HCT116 (cell line): ENCODE measurements at regions not wholly inside any gene's neighbourhood (a gene's known extent, or its start where the extent isn't known, plus 50 kb on each side); places are given as distances from the start of the nearest gene placed in this dataset.

ENCODE experiments used
- ATAC-seq: fragments of 200-7000 bp; cut with Tn5 transposase; 2 replicates; pipeline ENCODE4 v1.9.1; 2020; ENCODE audit warnings: mild to moderate bottlenecking, moderate library complexity
- BruUV-seq: library from RNA; stranded (reverse); fragments of 400-500 nt; replicated peaks from 2 replicates; lab custom pipeline; 2021; lab: Mats Ljungman, UMichigan
- CTCF ChIA-PET: fragments of 300-600 bp; sonication (Branson Sonifier 250); formaldehyde crosslinking; loops from one replicate; lab custom pipeline; 2021; ENCODE audit warnings: antibody characterized with exemption; lab: Charles Lee
- POLR2A ChIA-PET: fragments of 300-600, 350-600 bp; sonication (Branson Sonifier 250); formaldehyde crosslinking; loops from one replicate; lab custom pipeline; 2021; ENCODE audit warnings: antibody characterized with exemption; lab: Charles Lee
- RAD21 ChIA-PET, 2 experiments: fragments of 300-600 bp; sonication (Branson Sonifier 250); formaldehyde crosslinking; loops; one replicate each; lab custom pipeline; 2023; ENCODE audit warnings: low total read pairs in 2 of 2; ENCODE audit not compliant: uncharacterized antibody in 2 of 2, unreplicated experiment in 2 of 2, low non-redundant PET in 1 of 2; lab: Charles Lee
- DNase-seq: peaks from one replicate; pipeline ENCODE4 v3.0.0-alpha.2; 2010; ENCODE audit warnings: low read depth, low spot score
- H2AFZ ChIP-seq: fragments of 200-600 bp; shearing (Covaris generic), sonication (generic); 2 replicates; pipeline ENCODE4 v1.6.1; 2017; ENCODE audit warnings: low read depth, mixed run types, mixed read lengths, antibody characterized with exemption, low read length; ENCODE audit not compliant: poor library complexity, severe bottlenecking
- H3K27ac ChIP-seq: 2 replicates; pipeline ENCODE4 v1.5.1; 2012; ENCODE audit warnings: low read depth, low read length
- H3K27me3 ChIP-seq: fragments of 200-600 bp; sonication (generic); 2 replicates; pipeline ENCODE4 v1.6.1; 2016; ENCODE audit warnings: mixed run types, low read length, mixed read lengths; ENCODE audit not compliant: insufficient read depth
- H3K36me3 ChIP-seq, 2 experiments: fragments of 200-500 bp in 1 of 2; fragments of 200-600 bp in 1 of 2; sonication (Bioruptor generic) in 1 of 2; sonication (generic) in 1 of 2; 2 replicates each; pipeline versions ENCODE4 v1.5.1 to v1.6.1; 2014 to 2016; ENCODE audit warnings: low read length in 2 of 2, inconsistent platforms in 1 of 2, mixed read lengths in 1 of 2, mixed run types in 1 of 2; ENCODE audit not compliant: insufficient read depth in 2 of 2, control insufficient read depth in 1 of 2
- H3K4me1 ChIP-seq, 2 experiments: fragments of 200-600 bp in 1 of 2; sonication (generic) in 1 of 2; 2 replicates each; pipeline versions ENCODE4 v1.5.1 to v1.6.1; 2012 to 2017; ENCODE audit warnings: low read length in 2 of 2, inconsistent platforms in 1 of 2, mild to moderate bottlenecking in 1 of 2, mixed read lengths in 1 of 2, mixed run types in 1 of 2, moderate library complexity in 1 of 2; ENCODE audit not compliant: insufficient read depth in 2 of 2, control insufficient read depth in 1 of 2
- H3K4me2 ChIP-seq: fragments of 200-600 bp; sonication (generic); 2 replicates; pipeline ENCODE4 v1.6.1; 2017; ENCODE audit warnings: mixed run types, low read length, mixed read lengths
- H3K4me3 ChIP-seq, 2 experiments: fragments of 200-600 bp in 1 of 2; sonication (generic) in 1 of 2; replicated peaks in 1 of 2; 2 replicates each; pipeline ENCODE4 v1.5.1; 2011 to 2016; ENCODE audit warnings: low read length in 2 of 2, control low read depth in 1 of 2, low read depth in 1 of 2, mild to moderate bottlenecking in 1 of 2, mixed read lengths in 1 of 2, mixed run types in 1 of 2
- H3K79me2 ChIP-seq: fragments of 200-600 bp; sonication (generic); 2 replicates; pipeline ENCODE4 v1.6.1; 2017; ENCODE audit warnings: mild to moderate bottlenecking, mixed run types, low read length, moderate library complexity, mixed read lengths; ENCODE audit not compliant: insufficient read depth
- H3K9ac ChIP-seq: fragments of 200-600 bp; sonication (generic); 2 replicates; pipeline ENCODE4 v1.6.1; 2016; ENCODE audit warnings: low read length, mixed read lengths
- H3K9me2 ChIP-seq: fragments of 200-600 bp; sonication (generic), shearing (Covaris generic); 2 replicates; pipeline ENCODE4 v1.6.1; 2017; ENCODE audit warnings: mixed run types, mild to moderate bottlenecking, moderate library complexity; ENCODE audit not compliant: insufficient read depth
- H3K9me3 ChIP-seq, 2 experiments: fragments of 200-500 bp in 1 of 2; fragments of 200-600 bp in 1 of 2; sonication (Bioruptor generic) in 1 of 2; sonication (generic) in 1 of 2; 2 replicates each; pipeline ENCODE4 v1.6.1; 2014 to 2017; ENCODE audit warnings: low read length in 2 of 2, mixed read lengths in 2 of 2, inconsistent platforms in 1 of 2, low read depth in 1 of 2, mild to moderate bottlenecking in 1 of 2, mixed run types in 1 of 2, moderate library complexity in 1 of 2; ENCODE audit not compliant: control insufficient read depth in 1 of 2, insufficient read depth in 1 of 2
- H4K20me1 ChIP-seq: fragments of 200-600 bp; sonication (generic), shearing (Covaris generic); 2 replicates; pipeline ENCODE4 v1.6.1; 2017; ENCODE audit warnings: mixed run types, mild to moderate bottlenecking, moderate library complexity; ENCODE audit not compliant: insufficient read depth
- EGR1 ChIP-seq: IDR thresholded peaks from 2 replicates; pipeline ENCODE4 v1.6.1; 2012; ENCODE audit warnings: low read depth
- ELF1 ChIP-seq: IDR thresholded peaks from 2 replicates; pipeline ENCODE4 v1.6.1; 2012; ENCODE audit warnings: low read depth, borderline replicate concordance
- EZH2phosphoT487 ChIP-seq: fragments of 200-600 bp; IDR thresholded peaks from 2 replicates; pipeline ENCODE4 v1.6.1; 2018; ENCODE audit warnings: antibody characterized with exemption, borderline replicate concordance
- POLR2A ChIP-seq: IDR thresholded peaks from 2 replicates; pipeline ENCODE4 v1.7.0; 2011; ENCODE audit warnings: borderline replicate concordance; ENCODE audit not compliant: insufficient read depth, insufficient read length; ENCODE audit errors: extremely low read depth
- RAD21 ChIP-seq: IDR thresholded peaks from 2 replicates; pipeline ENCODE4 v1.6.1; 2012; ENCODE audit warnings: low read depth, mild to moderate bottlenecking
- SIN3A ChIP-seq: IDR thresholded peaks from 2 replicates; pipeline ENCODE4 v1.6.1; 2012; ENCODE audit warnings: low read depth
- SP1 ChIP-seq: IDR thresholded peaks from 2 replicates; pipeline ENCODE4 v1.6.1; 2012; ENCODE audit warnings: low read depth
- SRF ChIP-seq: IDR thresholded peaks from 2 replicates; pipeline ENCODE4 v1.6.1; 2012; ENCODE audit warnings: low read depth
- intact Hi-C: fragments of 100-400 bp; cut with micrococcal nuclease; formaldehyde crosslinking; loops from 2 replicates; pipeline ENCODE4 v1.10.0; 2022
- TF ChIP-seq, protein P1 (sequence below): IDR thresholded peaks from 2 replicates; pipeline ENCODE4 v1.6.1; 2011; ENCODE audit warnings: mild to moderate bottlenecking, low read length, moderate library complexity; ENCODE audit not compliant: insufficient replicate concordance; ENCODE audit errors: extremely low read depth
- TF ChIP-seq, protein P2 (sequence below): IDR thresholded peaks from 2 replicates; pipeline ENCODE4 v1.6.1; 2012

DNA sequence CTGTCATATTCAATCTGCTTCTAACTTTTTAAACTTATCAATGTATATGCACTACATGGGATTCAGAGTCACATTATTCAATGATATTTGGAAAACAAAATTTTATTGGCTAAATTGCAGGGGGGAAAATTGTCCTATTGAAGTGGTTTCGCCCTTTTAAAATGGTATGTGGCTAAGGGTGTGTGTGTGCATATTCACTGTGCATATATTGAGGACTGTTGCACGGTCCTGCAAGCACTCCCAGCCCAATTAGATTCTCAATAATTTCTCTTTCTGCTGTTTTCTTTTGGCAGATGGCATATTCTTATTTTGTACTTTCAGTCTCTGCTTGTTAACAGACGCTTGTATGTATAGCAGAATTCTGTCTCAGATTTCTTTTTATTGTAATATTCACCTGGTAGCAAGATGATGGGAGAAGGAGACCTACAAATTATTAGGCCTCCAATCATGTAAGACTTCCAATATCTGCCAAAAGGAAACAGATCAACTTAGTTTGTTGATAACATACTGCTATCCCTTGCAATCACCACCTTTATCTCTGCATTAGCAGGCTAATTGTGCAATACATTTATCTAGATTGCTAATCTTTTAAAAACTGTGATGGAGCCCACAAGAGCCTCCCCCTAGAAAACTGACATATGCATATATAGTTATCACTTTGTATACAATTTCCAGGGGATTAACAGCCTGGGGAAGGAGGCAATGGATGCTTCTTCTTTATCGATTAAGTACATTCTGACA lies 411.5 kb downstream of the PLK2 start:
- RAD21 ChIA-PET, result no interaction called here
- CTCF ChIA-PET, result no interaction called here
- no peak overlapping the region for H3K9ac ChIP-seq
- H3K4me2 ChIP-seq, result no peak overlapping the region
- H3K4me1 ChIP-seq, result no peaks in the 10 kb centered on the region
- no peaks in the 10 kb centered on the region for H3K36me3 ChIP-seq
- H3K27ac ChIP-seq, result no peak overlapping the region
- no peaks in the 10 kb centered on the region for H3K27me3 ChIP-seq
- no peaks in the 10 kb centered on the region for H3K79me2 ChIP-seq
- no peak overlapping the region for H2AFZ ChIP-seq
- intact Hi-C loops, result no loop called here
- no peaks in the 10 kb centered on the region for H4K20me1 ChIP-seq
- no peak for TF ChIP-seq ELF1
- no peak for TF ChIP-seq SP1
- TF ChIP-seq SIN3A, result no peak
- no peak for TF ChIP-seq POLR2A
- TF ChIP-seq EZH2phosphoT487, result no peak
- no peak for TF ChIP-seq EGR1
- no peak for TF ChIP-seq SRF
- TF ChIP-seq RAD21, result no peak
- TF ChIP-seq, protein P1, sequence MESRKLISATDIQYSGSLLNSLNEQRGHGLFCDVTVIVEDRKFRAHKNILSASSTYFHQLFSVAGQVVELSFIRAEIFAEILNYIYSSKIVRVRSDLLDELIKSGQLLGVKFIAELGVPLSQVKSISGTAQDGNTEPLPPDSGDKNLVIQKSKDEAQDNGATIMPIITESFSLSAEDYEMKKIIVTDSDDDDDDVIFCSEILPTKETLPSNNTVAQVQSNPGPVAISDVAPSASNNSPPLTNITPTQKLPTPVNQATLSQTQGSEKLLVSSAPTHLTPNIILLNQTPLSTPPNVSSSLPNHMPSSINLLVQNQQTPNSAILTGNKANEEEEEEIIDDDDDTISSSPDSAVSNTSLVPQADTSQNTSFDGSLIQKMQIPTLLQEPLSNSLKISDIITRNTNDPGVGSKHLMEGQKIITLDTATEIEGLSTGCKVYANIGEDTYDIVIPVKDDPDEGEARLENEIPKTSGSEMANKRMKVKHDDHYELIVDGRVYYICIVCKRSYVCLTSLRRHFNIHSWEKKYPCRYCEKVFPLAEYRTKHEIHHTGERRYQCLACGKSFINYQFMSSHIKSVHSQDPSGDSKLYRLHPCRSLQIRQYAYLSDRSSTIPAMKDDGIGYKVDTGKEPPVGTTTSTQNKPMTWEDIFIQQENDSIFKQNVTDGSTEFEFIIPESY, result no peak
- TF ChIP-seq, protein P2, sequence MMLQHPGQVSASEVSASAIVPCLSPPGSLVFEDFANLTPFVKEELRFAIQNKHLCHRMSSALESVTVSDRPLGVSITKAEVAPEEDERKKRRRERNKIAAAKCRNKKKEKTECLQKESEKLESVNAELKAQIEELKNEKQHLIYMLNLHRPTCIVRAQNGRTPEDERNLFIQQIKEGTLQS, result no peak
- no peak overlapping the region for H3K4me3 ChIP-seq
- ATAC-seq (no peak), DNase-seq (no peak)
- POLR2A ChIA-PET, result no interaction called here
- no peaks in the 10 kb centered on the region for H3K9me3 ChIP-seq
- BruUV-seq, result no TSS peak
- H3K9me2 ChIP-seq, result no peaks in the 10 kb centered on the region
